Ishikawa (cell line): ENCODE measurements at regions not wholly inside any gene's neighbourhood (a gene's known extent, or its start where the extent isn't known, plus 50 kb on each side); places are given as distances from the start of the nearest gene placed in this dataset.

ENCODE experiments used
- RAD21 ChIP-seq: IDR thresholded peaks from 2 replicates; pipeline ENCODE4 v1.6.1; 2012; ENCODE audit warnings: low read depth
- TAF1 ChIP-seq: IDR thresholded peaks from 2 replicates; pipeline ENCODE4 v1.6.1; 2012; ENCODE audit warnings: low read depth, mild to moderate bottlenecking
- YY1 ChIP-seq: IDR thresholded peaks from 2 replicates; pipeline ENCODE4 v1.6.1; 2012; ENCODE audit warnings: low read depth
- TF ChIP-seq, protein P1 (sequence below): IDR thresholded peaks from 2 replicates; pipeline ENCODE4 v1.6.1; 2012; ENCODE audit warnings: low read depth, mild to moderate bottlenecking

- TF ChIP-seq, protein P1, sequence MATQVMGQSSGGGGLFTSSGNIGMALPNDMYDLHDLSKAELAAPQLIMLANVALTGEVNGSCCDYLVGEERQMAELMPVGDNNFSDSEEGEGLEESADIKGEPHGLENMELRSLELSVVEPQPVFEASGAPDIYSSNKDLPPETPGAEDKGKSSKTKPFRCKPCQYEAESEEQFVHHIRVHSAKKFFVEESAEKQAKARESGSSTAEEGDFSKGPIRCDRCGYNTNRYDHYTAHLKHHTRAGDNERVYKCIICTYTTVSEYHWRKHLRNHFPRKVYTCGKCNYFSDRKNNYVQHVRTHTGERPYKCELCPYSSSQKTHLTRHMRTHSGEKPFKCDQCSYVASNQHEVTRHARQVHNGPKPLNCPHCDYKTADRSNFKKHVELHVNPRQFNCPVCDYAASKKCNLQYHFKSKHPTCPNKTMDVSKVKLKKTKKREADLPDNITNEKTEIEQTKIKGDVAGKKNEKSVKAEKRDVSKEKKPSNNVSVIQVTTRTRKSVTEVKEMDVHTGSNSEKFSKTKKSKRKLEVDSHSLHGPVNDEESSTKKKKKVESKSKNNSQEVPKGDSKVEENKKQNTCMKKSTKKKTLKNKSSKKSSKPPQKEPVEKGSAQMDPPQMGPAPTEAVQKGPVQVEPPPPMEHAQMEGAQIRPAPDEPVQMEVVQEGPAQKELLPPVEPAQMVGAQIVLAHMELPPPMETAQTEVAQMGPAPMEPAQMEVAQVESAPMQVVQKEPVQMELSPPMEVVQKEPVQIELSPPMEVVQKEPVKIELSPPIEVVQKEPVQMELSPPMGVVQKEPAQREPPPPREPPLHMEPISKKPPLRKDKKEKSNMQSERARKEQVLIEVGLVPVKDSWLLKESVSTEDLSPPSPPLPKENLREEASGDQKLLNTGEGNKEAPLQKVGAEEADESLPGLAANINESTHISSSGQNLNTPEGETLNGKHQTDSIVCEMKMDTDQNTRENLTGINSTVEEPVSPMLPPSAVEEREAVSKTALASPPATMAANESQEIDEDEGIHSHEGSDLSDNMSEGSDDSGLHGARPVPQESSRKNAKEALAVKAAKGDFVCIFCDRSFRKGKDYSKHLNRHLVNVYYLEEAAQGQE: no peak
- TF ChIP-seq YY1 (no peak), TAF1 (no peak), RAD21 (no peak)
Observed at GRCh38 chr2:129444751-129445150, 534.7 kb upstream of the RAB6C start.
